ENCODE measurements at regions not wholly inside any gene's neighbourhood (a gene's known extent, or its start where the extent isn't known, plus 50 kb on each side); places are given as distances from the start of the nearest gene placed in this dataset.

DNA sequence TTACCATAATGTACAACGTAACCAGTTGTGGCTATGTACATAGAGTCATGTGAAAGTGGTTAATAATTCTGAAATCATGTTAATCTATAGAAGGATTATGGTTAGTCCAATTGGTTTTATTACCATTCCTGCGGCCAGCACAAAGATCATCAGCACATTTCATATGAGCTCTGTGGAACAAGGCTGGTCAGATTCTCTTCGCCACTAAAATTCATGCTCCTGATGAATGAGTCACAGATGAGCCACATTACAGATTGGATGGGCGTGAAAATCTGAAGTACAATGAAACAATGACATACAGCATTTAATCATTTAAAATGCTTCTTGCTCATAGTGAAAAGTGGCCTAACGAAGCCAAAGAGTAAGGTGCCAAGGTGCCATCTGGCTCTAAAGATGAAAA, 716.2 kb upstream of the PHF14 start:
- peaks cover 0 to 6% (median 0%) of the 10 kb centered on the region in 7 donors for H3K9me3 Mint-ChIP-seq
- intact Hi-C loops (cut with micrococcal nuclease), result no loop called here
- peaks cover 0 to 2% (median 0%) of the 10 kb centered on the region in 3 donors for H3K27me3 Mint-ChIP-seq (ENCODE audit: low read depth in 3 of 3)
- H3K4me3 ChIP-seq (replicated peaks in 1 of 3; ENCODE audit: low read depth in 2 of 3, low read length in 3 of 3), result no peak overlapping the region
- no peaks in the 10 kb centered on the region for H3K27me3 ChIP-seq (ENCODE audit: control insufficient read depth in 2 of 2, insufficient read depth in 2 of 2, low read length in 2 of 2)
- H3K36me3 ChIP-seq (replicated peaks in 1 of 2; ENCODE audit: control insufficient read depth in 1 of 2, insufficient read depth in 2 of 2, low read length in 2 of 2), result no peaks in the 10 kb centered on the region
- H3K9me3 ChIP-seq (replicated peaks in 1 of 2; ENCODE audit: control insufficient read depth in 1 of 2, insufficient read depth in 1 of 2, low read length in 2 of 2), result peaks cover 0 to 2% of the 10 kb centered on the region in 2 donors
- no peak for DNase-seq
- no peaks in the 10 kb centered on the region for H3K79me2 ChIP-seq (ENCODE audit: insufficient read depth, low read length)
- no peaks in the 10 kb centered on the region for H4K20me1 ChIP-seq (ENCODE audit: insufficient read depth, low read length)
- no peak overlapping the region for H3K4me2 ChIP-seq (replicated peaks; ENCODE audit: extremely low read depth, low read length, poor library complexity, severe bottlenecking)
- no peak for TF ChIP-seq CTCF (IDR thresholded peaks at IDR 0.05)
- H3K9ac ChIP-seq (ENCODE audit: insufficient read depth, low read length, poor library complexity, severe bottlenecking), result no peak overlapping the region
- H3K4me1 Mint-ChIP-seq, result no peaks in the 10 kb centered on the region
- no peak overlapping the region for H3K4me3 Mint-ChIP-seq
- H2AFZ ChIP-seq (ENCODE audit: insufficient read depth, low read depth, low read length, poor library complexity, severe bottlenecking), result no peak overlapping the region
- H3K27ac ChIP-seq (ENCODE audit: low read depth in 1 of 2, low read length in 2 of 2), result no peak overlapping the region
- WGBS (ENCODE audit: insufficient coverage), result 100% methylated on average over 1 of the region's 5 CpGs
- H3K36me3 Mint-ChIP-seq, result no peaks in the 10 kb centered on the region
- H3K27ac Mint-ChIP-seq, result no peak overlapping the region
- H3K4me1 ChIP-seq (ENCODE audit: control insufficient read depth in 1 of 2, insufficient read depth in 2 of 2, low read length in 2 of 2), result no peaks in the 10 kb centered on the region

GRCh38 chr7:10266976-10267375, 706.7 kb upstream of the PHF14 start:
- Mint-ChIP-seq H3K36me3 (no peaks in the 10 kb centered on the region), H3K27me3 (ENCODE audit: low read depth in 3 of 3) (peaks cover 0 to 1% (median 0%) of the 10 kb centered on the region in 3 donors), H3K4me3 (no peak overlapping the region), H3K4me1 (no peaks in the 10 kb centered on the region), H3K9me3 (peaks cover 2 to 16% (median 7%) of the 10 kb centered on the region in 7 donors), H3K27ac (no peak overlapping the region)
- no CpG with 5 or more reads among the region's 2 CpGs for WGBS (ENCODE audit: insufficient coverage)
- H3K27me3 ChIP-seq (ENCODE audit: control insufficient read depth in 2 of 2, insufficient read depth in 2 of 2, low read length in 2 of 2), result no peaks in the 10 kb centered on the region
- H3K79me2 ChIP-seq (ENCODE audit: insufficient read depth, low read length), result no peaks in the 10 kb centered on the region
- H2AFZ ChIP-seq (ENCODE audit: insufficient read depth, low read depth, low read length, poor library complexity, severe bottlenecking), result no peak overlapping the region
- H3K4me3 ChIP-seq (replicated peaks in 1 of 3; ENCODE audit: low read depth in 2 of 3, low read length in 3 of 3), result no peak overlapping the region
- H3K36me3 ChIP-seq (replicated peaks in 1 of 2; ENCODE audit: control insufficient read depth in 1 of 2, insufficient read depth in 2 of 2, low read length in 2 of 2), result no peaks in the 10 kb centered on the region
- no peak for TF ChIP-seq CTCF (IDR thresholded peaks at IDR 0.05)
- intact Hi-C loops (cut with micrococcal nuclease), result no loop called here
- H4K20me1 ChIP-seq (ENCODE audit: insufficient read depth, low read length), result no peaks in the 10 kb centered on the region
- H3K9me3 ChIP-seq (replicated peaks in 1 of 2; ENCODE audit: control insufficient read depth in 1 of 2, insufficient read depth in 1 of 2, low read length in 2 of 2), result no peaks in the 10 kb centered on the region
- H3K27ac ChIP-seq (ENCODE audit: low read depth in 1 of 2, low read length in 2 of 2), result no peak overlapping the region
- H3K4me1 ChIP-seq (ENCODE audit: control insufficient read depth in 1 of 2, insufficient read depth in 2 of 2, low read length in 2 of 2), result no peaks in the 10 kb centered on the region
- H3K4me2 ChIP-seq (replicated peaks; ENCODE audit: extremely low read depth, low read length, poor library complexity, severe bottlenecking), result no peak overlapping the region
- no peak overlapping the region for H3K9ac ChIP-seq (ENCODE audit: insufficient read depth, low read length, poor library complexity, severe bottlenecking)
- no peak for DNase-seq
